B cell (primary cell): ENCODE measurements at regions not wholly inside any gene's neighbourhood (a gene's known extent, or its start where the extent isn't known, plus 50 kb on each side); places are given as distances from the start of the nearest gene placed in this dataset.

Experiments
- ATAC-seq: fragments of 200-7000 bp; cut with Tn5 transposase; one replicate; pipeline ENCODE4 v1.10.0; 2021; ENCODE audit warnings: low read depth, mild to moderate bottlenecking, moderate number of reproducible peaks, moderate library complexity
- CTCF ChIA-PET: fragments of 350-600 bp; sonication (Branson Sonifier 250); formaldehyde crosslinking; loops from one replicate; lab custom pipeline; 2021; ENCODE audit warnings: antibody characterized with exemption, inconsistent platforms; lab: Charles Lee
- POLR2A ChIA-PET: fragments of 350-600 bp; sonication (Branson Sonifier 250); formaldehyde crosslinking; loops from one replicate; lab custom pipeline; 2021; ENCODE audit warnings: antibody characterized with exemption; lab: Charles Lee
- DNase-seq: peaks from one replicate; pipeline ENCODE4 v3.0.0; 2013
- H2AFZ ChIP-seq: 2 replicates; pipeline ENCODE4 v1.6.1; 2012; ENCODE audit warnings: mild to moderate bottlenecking, low read depth, low read length; ENCODE audit not compliant: insufficient read depth, poor library complexity, severe bottlenecking
- H3K27ac ChIP-seq, 2 donors: 1 replicate in 1 of 2; 2 replicates in 1 of 2; pipeline ENCODE4 v1.5.1; 2012 to 2013; ENCODE audit warnings: low read length in 2 of 2, mild to moderate bottlenecking in 2 of 2, moderate library complexity in 1 of 2
- H3K27me3 ChIP-seq, 4 experiments: fragments of 200-600 bp in 1 of 4; sonication (generic) in 1 of 4; replicated peaks in 1 of 4; 1 replicate in 2 of 4; 2 replicates in 2 of 4; pipeline versions ENCODE4 v1.6.1 to v1.7.0; 2013 to 2016; ENCODE audit warnings: low read length in 3 of 4, mild to moderate bottlenecking in 2 of 4, mixed read lengths in 1 of 4, moderate library complexity in 1 of 4; ENCODE audit not compliant: insufficient read depth in 4 of 4, control insufficient read depth in 3 of 4; ENCODE audit errors: control extremely low read depth in 1 of 4
- H3K36me3 ChIP-seq, 2 experiments: replicated peaks in 1 of 2; 1 replicate in 1 of 2; 2 replicates in 1 of 2; pipeline versions ENCODE4 v1.6.1 to v1.7.1; 2013; ENCODE audit warnings: low read length in 1 of 2; ENCODE audit not compliant: insufficient read depth in 2 of 2, control insufficient read depth in 1 of 2; ENCODE audit errors: control extremely low read depth in 1 of 2, extremely low read depth in 1 of 2
- H3K4me1 ChIP-seq, 2 donors: fragments of 200-600 bp in 1 of 2; sonication (generic) in 1 of 2; 1 replicate in 1 of 2; 2 replicates in 1 of 2; pipeline versions ENCODE4 v1.5.1 to v1.6.1; 2013 to 2017; ENCODE audit warnings: low read length in 2 of 2; ENCODE audit not compliant: control insufficient read depth in 2 of 2, insufficient read depth in 2 of 2
- H3K4me2 ChIP-seq: replicated peaks from 2 replicates; pipeline ENCODE3; 2012; ENCODE audit warnings: mild to moderate bottlenecking, low read depth, low read length; ENCODE audit not compliant: poor library complexity, severe bottlenecking
- H3K4me3 ChIP-seq, 5 experiments: fragments of 200-600 bp in 1 of 5; sonication (generic) in 1 of 5; 1 replicate in 3 of 5; 2 replicates in 2 of 5; pipeline versions ENCODE4 v1.5.1 to v1.7.0; 2011 to 2016; ENCODE audit warnings: low read length in 4 of 5, mild to moderate bottlenecking in 4 of 5, low read depth in 2 of 5, control low read depth in 1 of 5, moderate library complexity in 1 of 5; ENCODE audit not compliant: insufficient read depth in 1 of 5; ENCODE audit errors: control extremely low read depth in 1 of 5, extremely low read depth in 1 of 5
- H3K79me2 ChIP-seq: fragments of 200-600 bp; sonication (generic); one replicate; pipeline ENCODE4 v1.6.0; 2016; ENCODE audit warnings: low read length; ENCODE audit not compliant: control insufficient read depth, insufficient read depth
- H3K9ac ChIP-seq: fragments of 200-600 bp; sonication (generic); 2 replicates; pipeline ENCODE4 v1.6.1; 2017; ENCODE audit warnings: mild to moderate bottlenecking, low read length, moderate library complexity
- H3K9me3 ChIP-seq, 3 donors: one replicate each; pipeline versions ENCODE4 v1.6.1 to v1.7.1; 2013; ENCODE audit warnings: low read length in 2 of 3; ENCODE audit not compliant: control insufficient read depth in 2 of 3, insufficient read depth in 1 of 3; ENCODE audit errors: control extremely low read depth in 1 of 3
- H4K20me1 ChIP-seq: 2 replicates; pipeline ENCODE4 v1.6.0; 2012; ENCODE audit warnings: mild to moderate bottlenecking, low read length; ENCODE audit not compliant: insufficient read depth, control insufficient read depth, poor library complexity, severe bottlenecking
- H3K27ac Mint-ChIP-seq: one replicate; pipeline ENCODE4 v1.8.0; 2021; ENCODE audit warnings: mixed read lengths
- H3K27me3 Mint-ChIP-seq: one replicate; pipeline ENCODE4 v1.8.0; 2021; ENCODE audit warnings: mixed read lengths
- H3K4me1 Mint-ChIP-seq: one replicate; pipeline ENCODE4 v1.8.0; 2021; ENCODE audit warnings: mixed read lengths
- H3K4me3 Mint-ChIP-seq: one replicate; pipeline ENCODE4 v1.8.0; 2021; ENCODE audit warnings: mixed read lengths
- H3K9me3 Mint-ChIP-seq: one replicate; pipeline ENCODE4 v1.8.0; 2022; ENCODE audit warnings: mixed read lengths; ENCODE audit not compliant: insufficient read depth
- EZH2 ChIP-seq: IDR thresholded peaks from 2 replicates; pipeline ENCODE4 v1.6.1; 2012; ENCODE audit warnings: borderline replicate concordance, low read depth, mild to moderate bottlenecking, moderate library complexity, low read length; ENCODE audit not compliant: insufficient read depth, poor library complexity, severe bottlenecking
- WGBS: methylation state at CpG from one replicate; pipeline ENCODE4 v1.1.5; 2013; ENCODE audit warnings: missing lambda C conversion rate; ENCODE audit not compliant: insufficient coverage; 5-methylcytosine and 5-hydroxymethylcytosine counted together
- intact Hi-C: fragments of 100-400 bp; cut with micrococcal nuclease; formaldehyde crosslinking; loops from one replicate; pipeline ENCODE4 v1.10.0; 2022
- TF ChIP-seq, protein P1 (sequence below): fragments of 200-600 bp; IDR thresholded peaks from one replicate; pipeline ENCODE4 v1.8.0; 2022; ENCODE audit warnings: antibody characterized with exemption, mild to moderate bottlenecking

DNA sequence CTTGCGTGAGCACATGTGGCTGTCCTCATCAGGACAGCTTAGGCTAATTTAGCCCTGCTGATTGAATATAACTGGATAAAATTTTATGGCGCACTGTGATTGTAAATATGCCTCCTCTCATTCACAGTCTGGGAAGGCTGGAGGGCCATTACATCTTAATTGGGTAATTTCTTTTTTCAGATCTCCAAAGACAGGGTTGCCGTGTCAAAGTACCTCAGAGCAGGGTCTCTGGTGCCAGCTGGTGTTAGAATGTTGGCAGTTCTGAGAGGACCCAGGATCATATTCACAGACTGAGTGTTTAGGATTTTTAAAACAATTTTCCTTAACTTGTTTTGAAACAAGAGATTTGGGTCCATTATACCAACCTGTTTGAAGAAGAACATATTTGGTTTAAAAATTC lies 455.7 kb upstream of the TLE4 start:
- H3K4me1 ChIP-seq: no peaks in the 10 kb centered on the region
- H3K4me3 Mint-ChIP-seq: no peak overlapping the region
- intact Hi-C loops: no loop called here
- DNase-seq: no peak
- H3K27me3 ChIP-seq: no peaks in the 10 kb centered on the region
- H3K4me3 ChIP-seq: no peak overlapping the region
- WGBS: no CpG with 5 or more reads among the region's 3 CpGs
- no peak overlapping the region for H2AFZ ChIP-seq
- no peak overlapping the region for H3K9ac ChIP-seq
- H3K9me3 ChIP-seq: peaks cover 0 to under 1% (median 0%) of the 10 kb centered on the region in 3 donors
- ATAC-seq: no peak
- H3K27ac ChIP-seq: no peak overlapping the region
- no peaks in the 10 kb centered on the region for H3K36me3 ChIP-seq
- H3K4me2 ChIP-seq: no peak overlapping the region
- POLR2A ChIA-PET: no interaction called here
- CTCF ChIA-PET: no interaction called here
- H3K4me1 Mint-ChIP-seq: no peaks in the 10 kb centered on the region
- no peaks in the 10 kb centered on the region for H3K79me2 ChIP-seq
- no peak overlapping the region for H3K27ac Mint-ChIP-seq
- no peak for TF ChIP-seq EZH2
- TF ChIP-seq, protein P1, sequence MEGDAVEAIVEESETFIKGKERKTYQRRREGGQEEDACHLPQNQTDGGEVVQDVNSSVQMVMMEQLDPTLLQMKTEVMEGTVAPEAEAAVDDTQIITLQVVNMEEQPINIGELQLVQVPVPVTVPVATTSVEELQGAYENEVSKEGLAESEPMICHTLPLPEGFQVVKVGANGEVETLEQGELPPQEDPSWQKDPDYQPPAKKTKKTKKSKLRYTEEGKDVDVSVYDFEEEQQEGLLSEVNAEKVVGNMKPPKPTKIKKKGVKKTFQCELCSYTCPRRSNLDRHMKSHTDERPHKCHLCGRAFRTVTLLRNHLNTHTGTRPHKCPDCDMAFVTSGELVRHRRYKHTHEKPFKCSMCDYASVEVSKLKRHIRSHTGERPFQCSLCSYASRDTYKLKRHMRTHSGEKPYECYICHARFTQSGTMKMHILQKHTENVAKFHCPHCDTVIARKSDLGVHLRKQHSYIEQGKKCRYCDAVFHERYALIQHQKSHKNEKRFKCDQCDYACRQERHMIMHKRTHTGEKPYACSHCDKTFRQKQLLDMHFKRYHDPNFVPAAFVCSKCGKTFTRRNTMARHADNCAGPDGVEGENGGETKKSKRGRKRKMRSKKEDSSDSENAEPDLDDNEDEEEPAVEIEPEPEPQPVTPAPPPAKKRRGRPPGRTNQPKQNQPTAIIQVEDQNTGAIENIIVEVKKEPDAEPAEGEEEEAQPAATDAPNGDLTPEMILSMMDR: no peak
- H3K9me3 Mint-ChIP-seq: no peaks in the 10 kb centered on the region
- H3K27me3 Mint-ChIP-seq: peaks cover 11% of the 10 kb centered on the region
- no peaks in the 10 kb centered on the region for H4K20me1 ChIP-seq

DNA sequence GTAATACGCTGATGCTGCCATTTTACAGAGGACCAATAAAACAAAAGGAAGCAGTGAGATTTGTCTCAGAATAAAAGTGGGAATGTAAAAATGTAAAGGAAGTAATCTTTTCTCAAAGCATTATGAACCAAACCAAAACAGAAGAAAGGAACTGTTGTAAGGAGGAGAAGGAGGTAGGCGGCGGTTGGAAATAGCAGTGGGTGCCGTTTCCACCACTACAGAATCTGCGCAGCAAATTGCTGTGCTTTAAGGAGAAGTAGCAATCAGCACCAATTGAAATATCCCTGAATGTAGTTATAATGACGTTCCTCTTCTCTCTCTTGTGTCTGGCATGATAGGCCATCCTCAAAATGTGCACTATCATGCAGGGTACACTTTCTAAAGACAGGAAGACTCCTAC lies 455.1 kb upstream of the TLE4 start:
- H3K4me1 Mint-ChIP-seq: no peaks in the 10 kb centered on the region
- no peak overlapping the region for H3K27ac Mint-ChIP-seq
- H3K4me3 Mint-ChIP-seq: no peak overlapping the region
- ATAC-seq: no peak
- no peaks in the 10 kb centered on the region for H3K27me3 ChIP-seq
- no CpG with 5 or more reads among the region's 6 CpGs for WGBS
- DNase-seq: no peak
- H2AFZ ChIP-seq: no peak overlapping the region
- H3K27me3 Mint-ChIP-seq: peaks cover 11% of the 10 kb centered on the region
- no peak overlapping the region for H3K4me2 ChIP-seq
- no peak for TF ChIP-seq EZH2
- TF ChIP-seq, protein P1: no peak
- H3K36me3 ChIP-seq: no peaks in the 10 kb centered on the region
- no peaks in the 10 kb centered on the region for H3K9me3 ChIP-seq
- H3K4me3 ChIP-seq: no peak overlapping the region
- no peaks in the 10 kb centered on the region for H3K4me1 ChIP-seq
- no peak overlapping the region for H3K9ac ChIP-seq
- H3K27ac ChIP-seq: no peak overlapping the region
- no peaks in the 10 kb centered on the region for H4K20me1 ChIP-seq
- H3K79me2 ChIP-seq: no peaks in the 10 kb centered on the region
- CTCF ChIA-PET: no interaction called here
- POLR2A ChIA-PET: no interaction called here
- intact Hi-C loops: no loop called here
- H3K9me3 Mint-ChIP-seq: no peaks in the 10 kb centered on the region
